SK-N-SH (cell line): ENCODE measurements at regions not wholly inside any gene's neighbourhood (a gene's known extent, or its start where the extent isn't known, plus 50 kb on each side); places are given as distances from the start of the nearest gene placed in this dataset.

Experiments
- CTCF ChIA-PET: fragments of 300-600, 350-600 bp; formaldehyde crosslinking; extraction: SDS; loops from one replicate; lab custom pipeline; 2021; lab: Yijun Ruan, JAX
- POLR2A ChIA-PET: fragments of 350-600 bp; sonication (Branson Sonifier 250); formaldehyde crosslinking; extraction: SDS; loops from one replicate; lab custom pipeline; 2020; ENCODE audit warnings: antibody characterized with exemption, inconsistent platforms; lab: Yijun Ruan, JAX
- DNase-seq: peaks from one replicate; pipeline ENCODE4 v3.0.0; 2012
- H2AFZ ChIP-seq: fragments of 200-600 bp; sonication (generic); 2 replicates; pipeline ENCODE4 v1.8.1; 2016; ENCODE audit warnings: antibody characterized with exemption, mild to moderate bottlenecking, low read depth
- H3F3A ChIP-seq: fragments of 200-600 bp; sonication (generic); replicated peaks from 2 replicates; pipeline ENCODE3; 2016; ENCODE audit warnings: antibody characterized with exemption, mild to moderate bottlenecking; ENCODE audit not compliant: insufficient read depth
- H3K27ac ChIP-seq, 2 experiments: fragments of 200-500 bp in 1 of 2; fragments of 200-600 bp in 1 of 2; sonication (Bioruptor generic) in 1 of 2; sonication (generic), shearing (Covaris generic) in 1 of 2; 2 replicates each; pipeline versions ENCODE4 v1.5.1 to v1.6.1; 2014 to 2016; ENCODE audit warnings: low read depth in 2 of 2, inconsistent platforms in 1 of 2, low read length in 1 of 2, mild to moderate bottlenecking in 1 of 2, mixed read lengths in 1 of 2
- H3K27me3 ChIP-seq: fragments of 200-600 bp; sonication (generic), shearing (Covaris generic); 2 replicates; pipeline ENCODE4 v1.6.1; 2016; ENCODE audit warnings: mixed run types; ENCODE audit not compliant: insufficient read depth
- H3K36me3 ChIP-seq, 2 experiments: fragments of 200-500 bp in 1 of 2; fragments of 200-600 bp in 1 of 2; sonication (Bioruptor generic) in 1 of 2; sonication (generic) in 1 of 2; replicated peaks in 1 of 2; 2 replicates each; pipeline versions ENCODE3 to v1.5.1; 2014 to 2016; ENCODE audit warnings: low read length in 1 of 2, mild to moderate bottlenecking in 1 of 2; ENCODE audit not compliant: insufficient read depth in 2 of 2, control insufficient read depth in 1 of 2
- H3K4me1 ChIP-seq, 2 experiments: fragments of 200-500 bp in 1 of 2; fragments of 200-600 bp in 1 of 2; sonication (Bioruptor generic) in 1 of 2; sonication (generic), shearing (Covaris generic) in 1 of 2; 2 replicates each; pipeline versions ENCODE4 v1.5.1 to v1.6.1; 2014 to 2016; ENCODE audit warnings: low read depth in 1 of 2, low read length in 1 of 2, mixed run types in 1 of 2; ENCODE audit not compliant: insufficient read depth in 2 of 2, control insufficient read depth in 1 of 2
- H3K4me2 ChIP-seq: fragments of 200-600 bp; sonication (generic), shearing (Covaris generic); 2 replicates; pipeline ENCODE4 v1.6.1; 2017; ENCODE audit warnings: mixed run types
- H3K4me3 ChIP-seq, 2 experiments: fragments of 200-500 bp in 1 of 2; fragments of 200-600 bp in 1 of 2; sonication (Bioruptor generic) in 1 of 2; sonication (generic), shearing (Covaris generic) in 1 of 2; 2 replicates each; pipeline versions ENCODE4 v1.5.1 to v1.8.1; 2014 to 2016; ENCODE audit warnings: low read depth in 2 of 2, inconsistent platforms in 1 of 2, low read length in 1 of 2, mild to moderate bottlenecking in 1 of 2, mixed read lengths in 1 of 2, moderate library complexity in 1 of 2
- H3K79me2 ChIP-seq: fragments of 200-600 bp; sonication (generic); 2 replicates; pipeline ENCODE4 v1.8.1; 2017; ENCODE audit warnings: mild to moderate bottlenecking; ENCODE audit not compliant: insufficient read depth
- H3K9ac ChIP-seq: fragments of 200-600 bp; sonication (generic); 2 replicates; pipeline ENCODE4 v1.6.1; 2017; ENCODE audit warnings: mixed run types
- H3K9me2 ChIP-seq: fragments of 200-600 bp; sonication (generic); 2 replicates; pipeline ENCODE4 v1.6.1; 2017; ENCODE audit warnings: mixed run types
- H3K9me3 ChIP-seq: fragments of 200-600 bp; sonication (generic); 2 replicates; pipeline ENCODE4 v1.6.1; 2017; ENCODE audit warnings: mixed run types, mild to moderate bottlenecking, moderate library complexity
- H4K20me1 ChIP-seq: fragments of 200-600 bp; sonication (generic); 2 replicates; pipeline ENCODE4 v1.6.1; 2017; ENCODE audit warnings: mild to moderate bottlenecking, mixed run types; ENCODE audit not compliant: insufficient read depth
- CTCF ChIP-seq: fragments of 200-600 bp; sonication (generic); IDR thresholded peaks from 2 replicates; pipeline ENCODE4 v1.6.1; 2017; ENCODE audit warnings: antibody characterized with exemption, mild to moderate bottlenecking, moderate library complexity
- ELF1 ChIP-seq: IDR thresholded peaks from 2 replicates; pipeline ENCODE4 v1.4.0; 2012
- EP300 ChIP-seq, 2 experiments: IDR thresholded peaks; 2 replicates each; pipeline versions ENCODE4 v1.4.0 to v1.6.1; 2012; ENCODE audit warnings: borderline replicate concordance in 1 of 2, low read depth in 1 of 2, low read length in 1 of 2
- EZH2phosphoT487 ChIP-seq: fragments of 200-600 bp; sonication (generic); IDR thresholded peaks from 2 replicates; pipeline ENCODE4 v1.6.1; 2017; ENCODE audit warnings: low read depth, mixed run types, mild to moderate bottlenecking, antibody characterized with exemption, moderate library complexity, borderline replicate concordance
- GABPA ChIP-seq: IDR thresholded peaks from 2 replicates; pipeline ENCODE4 v1.4.0; 2012; ENCODE audit warnings: low read depth, mild to moderate bottlenecking
- IRF3 ChIP-seq: fragments of 150-350 bp; IDR thresholded peaks from 2 replicates; pipeline ENCODE4 v1.6.1; 2016; ENCODE audit warnings: mild to moderate bottlenecking, low read depth, low read length
- MAX ChIP-seq: IDR thresholded peaks from 2 replicates; pipeline ENCODE4 v1.4.0; 2012; ENCODE audit warnings: low read depth
- NRF1 ChIP-seq: IDR thresholded peaks from 2 replicates; pipeline ENCODE4 v1.6.1; 2012; ENCODE audit warnings: low read depth, mild to moderate bottlenecking, low read length
- PBX3 ChIP-seq: IDR thresholded peaks from 2 replicates; pipeline ENCODE4; 2012
- RAD21 ChIP-seq: IDR thresholded peaks from 2 replicates; pipeline ENCODE4 v1.6.1; 2012; ENCODE audit warnings: mild to moderate bottlenecking, low read length
- RCOR1 ChIP-seq: fragments of 150-350 bp; IDR thresholded peaks from 2 replicates; pipeline ENCODE4 v1.6.1; 2017; ENCODE audit warnings: antibody characterized with exemption, low read length
- REST ChIP-seq: IDR thresholded peaks from 2 replicates; pipeline ENCODE4 v1.6.1; 2012; ENCODE audit warnings: mild to moderate bottlenecking, low read depth, low read length, moderate library complexity
- RFX5 ChIP-seq: IDR thresholded peaks from 2 replicates; pipeline ENCODE4 v1.6.1; 2012; ENCODE audit warnings: mild to moderate bottlenecking, improper control_type of control experiment, low read length
- RXRA ChIP-seq: IDR thresholded peaks from 2 replicates; pipeline ENCODE4 v1.4.0; 2012; ENCODE audit warnings: low read depth, mild to moderate bottlenecking, borderline replicate concordance
- SMC3 ChIP-seq: IDR thresholded peaks from 2 replicates; pipeline ENCODE4 v1.6.1; 2012; ENCODE audit warnings: low read depth, low read length, improper control_type of control experiment
- TAF1 ChIP-seq: IDR thresholded peaks from 2 replicates; pipeline ENCODE4 v1.6.1; 2012; ENCODE audit warnings: low read depth, mild to moderate bottlenecking, low read length, moderate library complexity, borderline replicate concordance
- TCF12 ChIP-seq: IDR thresholded peaks from 2 replicates; pipeline ENCODE4 v1.4.0; 2012
- TEAD4 ChIP-seq: IDR thresholded peaks from 2 replicates; pipeline ENCODE4 v1.4.0; 2012; ENCODE audit warnings: mild to moderate bottlenecking, borderline replicate concordance; ENCODE audit not compliant: insufficient read depth
- USF2 ChIP-seq: fragments of 150-350 bp; IDR thresholded peaks from 2 replicates; pipeline ENCODE4 v1.6.1; 2017; ENCODE audit warnings: antibody characterized with exemption, low read length, low read depth, borderline replicate concordance
- YY1 ChIP-seq: IDR thresholded peaks from 2 replicates; pipeline ENCODE4 v1.4.0; 2012; ENCODE audit warnings: low read depth, mild to moderate bottlenecking
- ZBTB33 ChIP-seq: IDR thresholded peaks from 2 replicates; pipeline ENCODE4 v1.4.0; 2012; ENCODE audit warnings: low read depth, borderline replicate concordance
- WGBS: methylation state at CpG from one replicate; pipeline ENCODE4 v1.1.6; 2017; ENCODE audit warnings: low lambda C conversion rate; 5-methylcytosine and 5-hydroxymethylcytosine counted together

- TF ChIP-seq TEAD4: no peak
- no peak for TF ChIP-seq TCF12
- no peak for TF ChIP-seq RAD21
Observed at GRCh38 chr5:158392753-158393152, 533.8 kb upstream of the CLINT1 start (continued).

- POLR2A ChIA-PET: no interaction called here
- WGBS: 25% methylated on average over 1 of the region's 1 CpG
- no peaks in the 10 kb centered on the region for H3K9me3 ChIP-seq
- peak; percentile 53; the same call in 1 of the 2 replicates for TF ChIP-seq RXRA
- no peak for TF ChIP-seq RCOR1
- no peak for TF ChIP-seq NRF1
- TF ChIP-seq MAX: no peak; the same call in 1 of the 2 replicates
- TF ChIP-seq TAF1: no peak
- no peak for TF ChIP-seq EZH2phosphoT487
- no peak for TF ChIP-seq USF2
- TF ChIP-seq YY1: no peak
- no peak for TF ChIP-seq IRF3
- TF ChIP-seq EP300 (IDR thresholded peaks at IDR 0.05; ENCODE audit: borderline replicate concordance in 1 of 2, low read depth in 1 of 2, low read length in 1 of 2): peak in 1 of 2 experiments; percentile 45; a peak in 1 of 4 replicates
- no peak for TF ChIP-seq RFX5
- TF ChIP-seq PBX3: peak; percentile 34; the same call in 1 of the 2 replicates
- no peak for TF ChIP-seq TEAD4
- no peak for TF ChIP-seq GABPA
- TF ChIP-seq ELF1: no peak
- no peak for TF ChIP-seq CTCF
- no peak for TF ChIP-seq SMC3
- TF ChIP-seq ZBTB33: no peak
- no peak for TF ChIP-seq REST
Observed at GRCh38 chr5:158390577-158390976, 531.6 kb upstream of the CLINT1 start.

More at GRCh38 chr5:158390577-158390976, 531.6 kb upstream of the CLINT1 start:
- Histone ChIP-seq H3K4me3 (no peak overlapping the region), H3K36me3 (no peaks in the 10 kb centered on the region), H3K27me3 (no peaks in the 10 kb centered on the region), H3K4me1 (peaks cover 2 to 19% of the 10 kb centered on the region in 2 experiments; a peak in 3 of 4 replicates), H3K79me2 (no peaks in the 10 kb centered on the region), H4K20me1 (no peaks in the 10 kb centered on the region), H3K9ac (no peak overlapping the region), H2AFZ (no peak overlapping the region), H3K4me2 (no peak overlapping the region), H3K9me2 (no peaks in the 10 kb centered on the region), H3F3A (peaks cover 15% of the 10 kb centered on the region), H3K27ac (peak overlapping the region in 1 of 2 experiments; percentile 34; a peak in 2 of 4 replicates)
- DNase-seq: no peak
- CTCF ChIA-PET: no interaction called here
